ENCODE measurements at regions not wholly inside any gene's neighbourhood (a gene's known extent, or its start where the extent isn't known, plus 50 kb on each side); places are given as distances from the start of the nearest gene placed in this dataset.

DNA sequence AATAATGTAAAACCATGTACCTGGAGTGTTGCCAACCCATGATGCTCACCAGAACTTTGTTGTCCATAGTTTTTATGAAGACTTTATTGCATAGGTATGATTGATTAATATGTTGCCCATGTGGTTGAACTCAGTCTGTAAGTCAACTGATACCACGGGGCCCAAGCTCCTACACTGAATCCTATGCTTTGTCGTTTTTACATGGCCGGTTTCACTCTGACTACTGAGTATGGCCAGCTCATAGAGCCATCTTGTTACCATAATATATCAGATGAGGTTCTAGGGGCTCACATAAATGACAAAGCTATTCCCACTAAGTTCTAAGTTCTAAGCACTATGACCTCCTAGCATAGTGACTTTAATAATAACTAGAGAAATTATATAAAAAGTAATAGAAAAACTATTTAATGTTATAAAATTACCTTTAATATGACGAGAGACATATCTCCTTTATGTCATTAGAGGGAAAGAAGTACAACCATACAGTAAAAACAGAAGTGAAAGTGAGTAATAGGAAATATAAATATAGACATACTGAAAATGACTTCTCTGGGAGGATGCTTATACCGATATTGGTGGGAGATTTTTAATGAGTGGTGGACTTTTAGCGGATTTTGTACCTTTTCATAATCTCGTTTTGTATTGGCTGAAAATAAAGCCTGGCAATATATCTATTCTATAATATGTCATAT, 983.4 kb upstream of the PRMT6 start:
- Histone ChIP-seq H3K4me1 (no peaks in the 10 kb centered on the region), H3K4me3 (no peak overlapping the region), H3K36me3 (no peaks in the 10 kb centered on the region), H3K27me3 (replicated peaks in 1 of 7) (no peaks in the 10 kb centered on the region), H3K27ac (no peak overlapping the region), H3K9me3 (peaks cover 0 to 3% (median 0%) of the 10 kb centered on the region in 8 donors)
- TF ChIP-seq, protein P1, sequence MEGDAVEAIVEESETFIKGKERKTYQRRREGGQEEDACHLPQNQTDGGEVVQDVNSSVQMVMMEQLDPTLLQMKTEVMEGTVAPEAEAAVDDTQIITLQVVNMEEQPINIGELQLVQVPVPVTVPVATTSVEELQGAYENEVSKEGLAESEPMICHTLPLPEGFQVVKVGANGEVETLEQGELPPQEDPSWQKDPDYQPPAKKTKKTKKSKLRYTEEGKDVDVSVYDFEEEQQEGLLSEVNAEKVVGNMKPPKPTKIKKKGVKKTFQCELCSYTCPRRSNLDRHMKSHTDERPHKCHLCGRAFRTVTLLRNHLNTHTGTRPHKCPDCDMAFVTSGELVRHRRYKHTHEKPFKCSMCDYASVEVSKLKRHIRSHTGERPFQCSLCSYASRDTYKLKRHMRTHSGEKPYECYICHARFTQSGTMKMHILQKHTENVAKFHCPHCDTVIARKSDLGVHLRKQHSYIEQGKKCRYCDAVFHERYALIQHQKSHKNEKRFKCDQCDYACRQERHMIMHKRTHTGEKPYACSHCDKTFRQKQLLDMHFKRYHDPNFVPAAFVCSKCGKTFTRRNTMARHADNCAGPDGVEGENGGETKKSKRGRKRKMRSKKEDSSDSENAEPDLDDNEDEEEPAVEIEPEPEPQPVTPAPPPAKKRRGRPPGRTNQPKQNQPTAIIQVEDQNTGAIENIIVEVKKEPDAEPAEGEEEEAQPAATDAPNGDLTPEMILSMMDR (IDR thresholded peaks at IDR 0.05 in 8 of 11, conservative IDR thresholded peaks at IDR 0.05 in 3 of 11): no peak
- TF ChIP-seq POLR2AphosphoS5 (IDR thresholded peaks at IDR 0.05) (no peak), POLR2A (IDR thresholded peaks at IDR 0.05) (no peak)
- DNase-seq: no peak
- 56 to 68% (median 63%) methylated on average over 7 of the region's 7 CpGs for WGBS, 5 donors
- intact Hi-C loops (cut with DNase I; ENCODE audit: low total_unique reads): no loop called here

DNA sequence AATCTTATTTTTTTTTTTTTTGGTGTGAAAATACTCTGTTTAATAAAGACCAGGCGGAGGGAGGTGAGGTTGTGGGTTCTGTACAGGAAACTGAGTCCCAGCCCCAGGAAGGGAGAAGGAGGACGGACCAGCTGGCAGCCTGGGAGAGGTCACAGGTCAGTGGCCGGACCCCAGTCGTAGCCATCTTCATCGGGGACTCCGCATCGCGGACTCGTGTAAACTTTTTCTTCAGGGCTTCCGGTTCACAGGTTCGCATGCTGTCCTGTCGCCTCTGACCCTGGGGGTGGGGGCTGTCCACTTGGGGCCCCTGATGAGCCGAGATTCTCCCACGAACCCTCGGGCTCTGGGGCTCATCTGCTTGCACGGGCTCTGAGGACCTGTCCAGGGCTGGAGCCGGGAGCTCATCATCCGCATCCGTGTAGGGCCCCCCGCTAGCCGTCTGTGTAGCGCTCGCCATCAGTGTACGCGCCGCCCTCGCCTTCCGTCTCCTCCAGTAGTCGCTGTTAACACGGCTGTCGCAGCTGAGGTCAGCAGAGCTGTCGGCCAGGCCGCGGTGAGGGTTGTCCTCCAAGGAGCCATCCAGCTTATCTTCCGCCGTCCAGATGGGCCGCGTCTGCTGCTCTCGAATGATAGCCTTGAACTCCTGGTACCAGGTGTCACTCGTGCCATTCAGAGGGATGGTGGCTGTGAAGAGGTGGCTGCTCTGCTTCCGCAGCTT, 975.7 kb upstream of the PRMT6 start:
- Histone ChIP-seq H3K4me3 (no peak overlapping the region), H3K9me3 (peaks cover 0 to 8% (median 2%) of the 10 kb centered on the region in 8 donors), H3K27ac (no peak overlapping the region), H3K36me3 (no peaks in the 10 kb centered on the region), H3K27me3 (replicated peaks in 1 of 7) (peaks cover 0 to 14% (median 0%) of the 10 kb centered on the region in 7 donors), H3K4me1 (no peaks in the 10 kb centered on the region)
- DNase-seq: peak; percentile 72
- TF ChIP-seq, protein P1 (IDR thresholded peaks at IDR 0.05 in 8 of 11, conservative IDR thresholded peaks at IDR 0.05 in 3 of 11): no peak
- TF ChIP-seq POLR2AphosphoS5 (IDR thresholded peaks at IDR 0.05): no peak
- no peak for TF ChIP-seq POLR2A (IDR thresholded peaks at IDR 0.05)
- WGBS, 5 donors: 22 to 55% (median 24%) methylated on average over 36 to 41 of the region's 41 CpGs
- intact Hi-C loops (cut with DNase I; ENCODE audit: low total_unique reads): no loop called here

DNA sequence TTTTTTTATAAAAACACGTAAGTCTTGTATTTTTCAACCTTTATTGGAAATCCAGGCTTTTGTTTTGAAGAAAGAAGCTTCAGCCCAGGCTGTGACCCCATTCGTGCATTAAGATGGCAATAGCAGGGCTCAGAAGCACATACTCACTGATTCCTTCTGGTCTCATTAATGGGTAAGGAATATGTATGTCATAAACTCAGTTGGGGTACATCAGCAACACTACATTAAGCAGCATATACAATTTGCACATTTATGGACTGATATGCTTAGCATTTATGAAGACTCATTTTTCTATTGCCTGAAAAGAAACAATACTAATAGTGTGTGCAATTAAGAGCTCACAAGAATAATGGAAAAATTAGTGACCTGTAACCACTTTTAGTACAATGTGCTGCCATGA, 945.4 kb upstream of the PRMT6 start:
- DNase-seq: no peak
- Histone ChIP-seq H3K4me1 (no peaks in the 10 kb centered on the region), H3K27me3 (replicated peaks in 1 of 7) (no peaks in the 10 kb centered on the region), H3K4me3 (no peak overlapping the region), H3K9me3 (peaks cover 0 to 12% (median 0%) of the 10 kb centered on the region in 8 donors), H3K36me3 (no peaks in the 10 kb centered on the region), H3K27ac (no peak overlapping the region)
- TF ChIP-seq POLR2AphosphoS5 (IDR thresholded peaks at IDR 0.05): no peak
- TF ChIP-seq POLR2A (IDR thresholded peaks at IDR 0.05): no peak
- TF ChIP-seq, protein P1 (IDR thresholded peaks at IDR 0.05 in 8 of 11, conservative IDR thresholded peaks at IDR 0.05 in 3 of 11): no peak
- intact Hi-C loops (cut with DNase I; ENCODE audit: low total_unique reads): no loop called here
- WGBS, 5 donors: 61 to 74% (median 69%) methylated on average over 2 of the region's 2 CpGs

DNA sequence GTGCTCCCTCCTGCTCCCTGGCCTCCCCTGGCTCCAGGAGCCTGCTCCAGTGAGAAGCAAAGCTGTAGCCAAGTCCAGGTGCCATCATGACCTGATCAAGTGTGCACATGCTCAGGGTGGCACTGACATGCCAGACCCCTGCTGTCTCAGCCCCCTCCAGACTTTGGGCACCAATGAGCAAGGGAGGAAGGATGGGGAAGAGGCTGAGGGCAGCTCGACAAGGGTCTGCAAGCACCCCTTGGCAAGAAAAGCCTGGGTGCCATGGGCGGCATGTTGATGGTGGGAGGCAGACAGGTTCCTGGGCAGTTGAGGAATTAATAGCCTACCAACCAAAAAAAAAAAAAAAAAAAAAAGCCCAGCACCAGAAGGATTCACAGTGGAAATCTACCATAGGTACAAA, 942.6 kb upstream of the PRMT6 start:
- DNase-seq: no peak
- TF ChIP-seq, protein P1 (IDR thresholded peaks at IDR 0.05 in 8 of 11, conservative IDR thresholded peaks at IDR 0.05 in 3 of 11): no peak
- TF ChIP-seq POLR2AphosphoS5 (IDR thresholded peaks at IDR 0.05) (no peak), POLR2A (IDR thresholded peaks at IDR 0.05) (no peak)
- Histone ChIP-seq H3K36me3 (no peaks in the 10 kb centered on the region), H3K4me1 (no peaks in the 10 kb centered on the region), H3K27me3 (replicated peaks in 1 of 7) (no peaks in the 10 kb centered on the region), H3K27ac (no peak overlapping the region), H3K4me3 (no peak overlapping the region), H3K9me3 (peaks cover 0 to 20% (median 9%) of the 10 kb centered on the region in 8 donors)
- WGBS, 5 donors: 63 to 88% (median 76%) methylated on average over 2 of the region's 2 CpGs
- intact Hi-C loops (cut with DNase I; ENCODE audit: low total_unique reads): no loop called here
